GM21619 (cell line): ENCODE measurements at regions not wholly inside any gene's neighbourhood (a gene's known extent, or its start where the extent isn't known, plus 50 kb on each side); places are given as distances from the start of the nearest gene placed in this dataset.
"Not testable (repeated sequence)": the region's sequence is repeated elsewhere in the genome, so short reads cannot be mapped to it uniquely, and the experiment has no call there.

Experiments used
- ATAC-seq: cut with Tn5 transposase; IDR thresholded peaks from one replicate; pipeline ENCODE4 v1.9.1; 2021; ENCODE audit not compliant: unreplicated experiment

GRCh38 chr16:72657791-72658190 is 390.1 kb downstream of the ZFHX3 start:
- ATAC-seq: peak; percentile 94

- ATAC-seq: no peak
Observed at GRCh38 chr16:72657164-72657563, 390.8 kb downstream of the ZFHX3 start.

- no peak for ATAC-seq
Observed at GRCh38 chr16:72654535-72654934, 393.4 kb downstream of the ZFHX3 start.

GRCh38 chr16:72649254-72649944 is 398.5 kb downstream of the ZFHX3 start:
- ATAC-seq: peak; percentile 56

- ATAC-seq: no peak
Observed at GRCh38 chr16:72646615-72647014, 401.3 kb downstream of the ZFHX3 start.

- no peak for ATAC-seq
Observed at GRCh38 chr16:72645538-72645937, 402.4 kb downstream of the ZFHX3 start.

- ATAC-seq: no peak
Observed at GRCh38 chr16:72644911-72645310, 403.0 kb downstream of the ZFHX3 start.

GRCh38 chr16:72639494-72639893 is 408.4 kb downstream of the ZFHX3 start:
- ATAC-seq: no peak

GRCh38 chr16:72637306-72637705 is 410.6 kb downstream of the ZFHX3 start:
- ATAC-seq: no peak

GRCh38 chr16:72635694-72636093 is 412.2 kb downstream of the ZFHX3 start:
- no peak for ATAC-seq

- no peak for ATAC-seq
Observed at GRCh38 chr16:72635104-72635503, 412.8 kb downstream of the ZFHX3 start.

- ATAC-seq: not testable (repeated sequence)
Observed at GRCh38 chr16:72627182-72627896, 420.6 kb downstream of the ZFHX3 start.

GRCh38 chr16:72626623-72627022 is 421.3 kb downstream of the ZFHX3 start:
- no peak for ATAC-seq

GRCh38 chr16:72621651-72622050 is 426.3 kb downstream of the ZFHX3 start:
- ATAC-seq: no peak

GRCh38 chr16:72620853-72621252 is 427.1 kb downstream of the ZFHX3 start:
- ATAC-seq: no peak

GRCh38 chr16:72620348-72620747 is 427.6 kb downstream of the ZFHX3 start:
- no peak for ATAC-seq

- ATAC-seq: no peak
Observed at GRCh38 chr16:72615856-72616255, 432.1 kb downstream of the ZFHX3 start.

- no peak for ATAC-seq
Observed at GRCh38 chr16:72612718-72613117, 435.2 kb downstream of the ZFHX3 start.

- ATAC-seq: no peak
Observed at GRCh38 chr16:72612256-72612655, 435.7 kb downstream of the ZFHX3 start.

- no peak for ATAC-seq
Observed at GRCh38 chr16:72609933-72610332, 438.0 kb upstream of the PMFBP1 start.

GRCh38 chr16:72609066-72609465 is 437.1 kb upstream of the PMFBP1 start:
- ATAC-seq: no peak

GRCh38 chr16:72604375-72604774 is 432.4 kb upstream of the PMFBP1 start:
- peak; percentile 60 for ATAC-seq

- no peak for ATAC-seq
Observed at GRCh38 chr16:72602499-72602898, 430.5 kb upstream of the PMFBP1 start.
